ENCODE measurements at regions not wholly inside any gene's neighbourhood (a gene's known extent, or its start where the extent isn't known, plus 50 kb on each side); places are given as distances from the start of the nearest gene placed in this dataset.
"Not testable (repeated sequence)": the region's sequence is repeated elsewhere in the genome, so short reads cannot be mapped to it uniquely, and the experiment has no call there.

DNA sequence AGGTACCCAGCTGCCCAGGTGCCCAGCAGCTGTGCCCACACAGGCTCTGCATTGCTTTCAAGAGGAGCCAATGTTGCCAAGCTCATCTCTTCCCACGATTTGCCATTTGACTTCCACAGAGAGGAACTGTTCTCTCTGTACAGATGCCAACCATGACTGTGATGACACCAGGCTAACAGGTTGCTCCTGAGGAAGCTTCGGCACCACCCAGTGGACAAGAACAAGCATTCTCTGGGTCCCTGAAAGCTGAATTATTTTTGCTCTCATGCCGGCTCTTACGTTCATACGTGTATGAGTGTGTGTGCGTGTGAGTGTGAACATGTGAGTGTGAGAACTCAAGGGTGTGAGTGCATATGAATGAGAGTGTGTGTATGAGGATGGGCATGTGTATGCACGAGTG is 535.2 kb downstream of the LIG4 start:
- no peak overlapping the region for H3K27ac ChIP-seq (ENCODE audit: low read depth, low read length)
- WGBS, 3 donors = 72 to 83% (median 82%) methylated on average over 7 of the region's 7 CpGs

DNA sequence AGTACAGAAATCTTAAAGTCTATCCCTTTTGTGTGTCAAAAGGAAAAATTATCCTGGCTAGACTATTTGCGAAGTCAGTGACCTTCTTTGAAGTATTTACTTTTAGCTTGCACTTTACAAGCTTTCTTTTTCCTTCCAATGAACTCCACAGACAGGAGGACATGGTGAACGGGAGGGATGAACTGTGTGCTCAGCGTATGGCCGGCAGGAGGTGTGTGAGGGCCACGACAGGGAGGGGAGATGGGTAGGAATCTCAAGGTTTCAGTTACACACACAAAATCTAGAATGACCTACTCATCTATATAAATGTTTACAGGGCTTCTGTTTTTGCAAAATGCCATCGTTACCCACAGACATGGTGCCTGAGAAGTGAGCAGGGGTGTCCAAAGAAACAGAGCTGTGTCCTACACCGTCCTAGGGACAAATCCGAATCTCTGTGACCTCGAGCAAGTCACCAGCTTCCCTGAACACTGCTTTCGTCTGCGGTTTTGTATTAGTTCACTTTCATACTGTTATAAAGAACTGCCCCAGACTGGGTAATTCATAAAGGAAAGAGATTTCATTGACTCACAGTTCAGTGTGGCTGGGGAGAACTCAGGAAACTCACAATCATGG is 537.2 kb downstream of the LIG4 start:
- 52 to 73% (median 61%) methylated on average over 11 of the region's 11 CpGs for whole genome bisulfite sequencing, 3 donors

DNA sequence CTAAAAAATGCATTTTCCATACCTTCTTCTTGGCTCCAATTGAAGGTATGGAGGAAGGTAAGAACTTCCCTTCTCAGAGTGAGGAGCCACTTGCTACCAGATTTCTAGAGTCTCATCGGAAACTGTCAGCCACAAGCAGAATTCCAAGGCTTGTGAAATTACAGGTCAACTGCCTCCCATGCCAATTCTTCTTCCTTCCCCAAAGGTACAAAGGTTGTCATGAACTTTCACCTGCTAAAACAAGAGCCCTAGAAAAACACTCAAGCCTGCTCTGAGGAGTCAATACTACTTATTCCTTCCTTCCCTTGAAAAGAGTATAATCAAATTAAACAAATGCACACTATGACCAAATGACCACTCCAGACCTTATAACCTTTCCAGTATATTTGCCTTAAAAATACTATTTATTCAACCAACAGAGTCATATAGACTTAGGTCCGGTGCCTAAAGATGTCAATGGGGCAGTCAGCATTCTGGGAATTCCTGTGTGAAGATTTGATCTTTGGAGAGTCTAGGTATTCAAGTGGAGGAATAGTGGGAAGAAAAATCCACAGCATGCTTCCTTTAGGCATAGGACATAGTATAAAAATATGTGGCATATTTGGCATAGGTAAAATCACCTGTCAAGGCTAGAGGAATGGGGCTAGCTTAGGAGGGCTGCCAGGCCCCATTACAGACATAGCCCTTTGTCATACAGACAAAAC is 539.3 kb downstream of the LIG4 start:
- H3K27ac ChIP-seq (ENCODE audit: low read depth, low read length) = no peak overlapping the region
- WGBS, 3 donors = 81 to 94% (median 94%) methylated on average over 2 of the region's 2 CpGs

More for the DNA sequence above, 537.2 kb downstream of the LIG4 start:
- H3K27ac ChIP-seq (ENCODE audit: low read depth, low read length) = no peak overlapping the region

DNA sequence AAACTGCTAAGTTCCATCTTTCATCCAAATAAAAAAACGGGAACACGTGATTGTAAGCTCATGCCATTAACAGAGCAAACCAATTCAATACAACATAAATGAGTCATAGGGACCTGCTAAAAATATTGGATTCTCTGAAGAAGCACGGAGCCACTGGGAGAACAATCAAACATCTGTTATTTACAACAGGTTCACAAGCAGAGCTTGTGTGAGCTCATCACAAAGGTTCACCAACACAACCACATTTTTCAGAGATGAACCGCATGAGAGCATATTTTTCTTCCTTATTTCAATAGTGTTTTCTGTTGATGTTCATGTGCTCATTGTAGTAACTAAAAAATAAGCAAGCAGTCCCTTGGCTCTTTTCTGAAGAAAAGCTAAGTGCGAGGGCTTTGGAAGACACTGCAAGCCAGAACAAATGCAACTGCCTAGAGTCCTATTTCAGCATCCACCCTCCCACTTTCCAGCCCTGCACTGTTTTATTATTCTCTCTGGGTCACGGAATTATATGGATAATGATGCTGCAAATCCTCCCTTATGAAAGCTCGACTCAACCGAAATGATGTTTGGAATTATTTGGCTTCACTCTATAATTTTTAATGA is 545.8 kb downstream of the LIG4 start:
- no peak overlapping the region for H3K27ac ChIP-seq (ENCODE audit: low read depth, low read length)
- 75 to 83% (median 80%) methylated on average over 8 of the region's 8 CpGs for WGBS, 3 donors

DNA sequence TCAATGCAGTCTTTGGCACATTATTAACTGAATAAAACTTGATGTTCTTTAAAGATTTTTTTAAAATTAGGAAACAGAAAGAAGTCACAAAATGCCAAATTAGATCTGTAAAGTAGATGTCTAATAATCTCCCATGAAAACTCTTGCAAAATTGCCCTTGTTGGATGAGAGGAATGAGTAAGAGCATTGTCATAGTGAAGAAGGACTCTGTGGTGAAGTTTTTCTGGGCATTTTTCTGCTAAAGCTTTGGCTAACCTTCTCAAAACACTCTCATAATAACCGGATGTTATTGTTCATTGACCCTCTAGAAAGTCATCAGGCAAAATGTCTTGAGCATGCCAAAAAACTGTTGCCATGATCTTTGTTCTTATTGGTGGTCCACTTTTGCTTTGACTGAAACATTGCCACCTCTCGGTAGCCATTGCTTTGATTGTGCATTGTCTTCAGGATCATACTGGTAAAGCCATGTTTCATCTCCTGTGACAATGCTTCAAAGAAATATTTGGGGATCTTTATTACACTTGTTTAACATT is 549.3 kb downstream of the LIG4 start:
- 89 to 91% (median 90%) methylated on average over 2 of the region's 2 CpGs for WGBS, 3 donors
- H3K27ac ChIP-seq (ENCODE audit: low read depth, low read length) = no peak overlapping the region

DNA sequence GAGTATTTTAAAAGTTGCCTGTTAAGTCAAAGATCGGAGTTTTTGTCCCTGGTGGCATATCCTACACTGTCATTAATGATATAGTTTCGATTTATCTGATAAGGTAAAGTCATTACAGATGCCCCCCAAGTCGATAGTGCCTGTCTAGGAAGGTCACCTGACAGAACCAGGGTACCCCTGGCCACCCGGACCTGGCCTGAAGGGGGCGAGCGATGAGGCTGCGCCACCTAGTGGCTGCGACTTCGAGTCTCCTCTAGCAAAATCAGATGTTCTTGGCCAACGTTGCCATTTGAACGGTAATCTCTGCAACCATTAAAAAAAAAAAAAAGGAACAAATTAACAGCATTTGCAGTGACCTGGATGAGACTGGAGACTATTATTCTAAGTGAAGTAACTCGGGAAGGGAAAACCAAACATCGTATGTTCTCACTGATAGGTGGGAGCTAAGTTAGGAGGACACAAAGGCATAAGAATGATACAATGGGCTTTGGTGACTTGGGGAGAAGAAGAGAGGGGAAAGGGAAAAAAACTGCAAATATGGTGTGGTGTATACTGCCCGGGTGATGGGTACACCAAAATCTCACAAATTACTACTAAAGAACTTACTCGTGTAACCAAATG is 565.1 kb downstream of the LIG4 start:
- WGBS, 3 donors = 16 to 20% (median 18%) methylated on average over 15 of the region's 15 CpGs
- no peak overlapping the region for H3K27ac ChIP-seq (ENCODE audit: low read depth, low read length)

DNA sequence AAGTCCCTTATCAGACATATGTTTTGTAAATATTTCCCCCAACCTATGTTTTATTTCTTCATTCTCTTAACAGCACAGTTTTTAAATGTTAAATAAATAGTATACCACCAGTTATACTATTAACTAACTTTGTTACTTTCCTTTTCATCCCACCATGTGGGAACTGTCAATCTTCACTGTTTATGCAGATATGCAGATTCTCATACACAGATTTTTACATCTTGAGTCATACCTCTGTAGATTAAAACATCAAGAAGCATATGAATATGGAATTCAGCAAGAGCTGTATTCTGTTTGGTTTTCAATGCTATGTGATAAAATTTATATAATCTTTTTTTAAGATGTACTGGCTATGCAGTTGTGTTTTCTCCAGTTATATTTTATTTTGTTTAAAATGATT is 566.3 kb downstream of the LIG4 start:
- H3K27ac ChIP-seq (ENCODE audit: low read depth, low read length) = no peak overlapping the region

DNA sequence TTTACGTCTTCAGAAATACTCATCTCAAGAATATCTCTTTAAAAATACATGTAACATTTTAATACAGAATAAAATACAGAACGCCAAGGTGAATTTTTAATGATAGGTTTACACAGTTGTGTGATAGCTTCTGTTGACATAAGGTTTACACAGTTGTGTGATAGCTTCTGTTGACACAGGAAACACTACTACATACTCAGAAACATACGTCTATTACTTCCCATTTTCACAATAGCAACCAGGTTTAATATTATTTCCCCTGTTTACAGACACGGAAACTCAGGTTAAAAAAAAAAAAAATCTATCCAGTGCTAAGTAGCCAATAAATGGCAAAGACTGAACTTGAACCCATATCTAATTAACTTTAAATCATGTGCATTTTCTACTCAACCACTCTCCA is 571.2 kb downstream of the LIG4 start:
- WGBS, 3 donors = 44 to 59% (median 53%) methylated on average over 4 of the region's 4 CpGs
- no peak overlapping the region for H3K27ac ChIP-seq (ENCODE audit: low read depth, low read length)

DNA sequence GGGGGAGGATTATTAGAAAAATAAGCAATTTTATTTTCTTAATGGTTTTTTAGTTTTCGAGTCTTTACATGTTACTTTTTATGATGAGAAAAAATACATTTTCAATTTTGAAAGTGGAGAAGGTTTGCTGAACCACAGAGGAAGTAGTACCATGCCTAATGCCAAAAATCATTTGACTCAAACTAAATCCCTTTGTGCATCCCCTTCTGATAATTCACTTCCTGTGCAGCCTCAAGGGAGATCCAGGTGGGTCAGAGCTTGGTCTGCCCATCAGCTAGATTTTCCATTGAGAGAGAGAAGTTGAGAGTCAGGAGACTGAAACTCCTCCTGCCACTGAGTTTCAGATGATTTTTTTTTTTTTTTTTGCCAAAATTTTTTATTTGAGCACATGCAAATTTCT is 571.7 kb downstream of the LIG4 start:
- WGBS, 3 donors = 84 to 94% (median 84%) methylated on average over 1 of the region's 1 CpG
- no peak overlapping the region for H3K27ac ChIP-seq (ENCODE audit: low read depth, low read length)

DNA sequence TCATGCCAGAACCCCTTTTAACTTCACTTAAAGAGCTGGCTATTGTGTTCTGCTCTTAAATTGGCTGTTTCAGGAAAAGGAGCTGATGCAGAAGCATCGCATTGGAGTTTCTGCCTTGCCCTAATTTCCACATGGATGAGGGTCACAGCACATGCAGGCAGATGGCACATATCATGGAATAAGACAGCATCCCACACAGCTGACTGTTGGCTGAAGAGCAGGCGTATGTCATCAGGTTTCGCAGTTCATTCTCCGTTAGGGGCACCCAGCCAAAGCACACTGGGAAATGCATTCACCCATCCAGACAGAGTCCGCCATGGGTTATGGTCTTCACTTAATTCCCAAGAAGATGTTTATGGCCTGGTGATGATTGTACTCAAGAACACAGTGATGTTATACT is 572.5 kb downstream of the LIG4 start:
- WGBS, 3 donors = 74 to 87% (median 79%) methylated on average over 5 of the region's 5 CpGs
- no peak overlapping the region for H3K27ac ChIP-seq (ENCODE audit: low read depth, low read length)

DNA sequence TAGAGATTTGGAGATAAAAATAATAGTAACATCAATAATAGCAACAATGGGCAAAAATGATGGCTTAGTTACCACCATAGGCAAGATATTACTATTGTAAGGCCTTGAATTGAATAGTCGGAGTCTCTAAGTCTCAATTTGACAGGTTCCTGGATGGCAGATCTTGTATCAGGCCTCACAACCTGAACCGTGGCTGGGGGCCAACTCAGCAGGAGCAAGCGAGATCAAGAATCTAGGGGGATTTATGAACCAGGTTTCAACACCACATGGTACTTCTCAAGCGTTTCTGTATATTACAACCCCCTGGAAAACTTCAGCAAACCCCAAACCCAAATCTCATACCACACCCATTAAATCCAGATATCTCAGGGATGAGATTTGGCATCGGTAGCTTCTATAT is 573.8 kb downstream of the LIG4 start:
- WGBS, 3 donors = 75 to 84% (median 82%) methylated on average over 5 of the region's 5 CpGs

DNA sequence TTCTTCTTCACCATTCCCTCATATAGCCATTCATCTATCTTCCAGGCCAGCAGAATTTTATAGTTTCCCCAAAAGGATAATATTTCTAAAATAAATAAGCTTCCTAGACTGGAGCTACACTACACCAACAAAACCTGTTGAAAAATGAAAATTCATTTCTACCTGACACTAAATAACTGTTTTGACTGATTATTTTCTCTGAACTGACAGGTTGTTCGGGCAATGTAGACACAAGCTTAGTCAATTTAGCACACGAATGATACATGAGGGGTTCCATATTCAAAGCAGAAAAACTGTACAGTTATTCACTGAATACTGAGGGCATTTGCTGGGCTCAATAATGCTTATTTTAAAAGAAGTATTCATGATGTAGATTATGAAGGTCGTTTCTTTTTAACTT is 589.7 kb downstream of the LIG4 start:
- 57 to 77% (median 73%) methylated on average over 3 of the region's 3 CpGs for WGBS, 3 donors
- no peak overlapping the region for H3K27ac ChIP-seq (ENCODE audit: low read depth, low read length)

More for the DNA sequence above, 573.8 kb downstream of the LIG4 start:
- no peak overlapping the region for H3K27ac ChIP-seq (ENCODE audit: low read depth, low read length)

DNA sequence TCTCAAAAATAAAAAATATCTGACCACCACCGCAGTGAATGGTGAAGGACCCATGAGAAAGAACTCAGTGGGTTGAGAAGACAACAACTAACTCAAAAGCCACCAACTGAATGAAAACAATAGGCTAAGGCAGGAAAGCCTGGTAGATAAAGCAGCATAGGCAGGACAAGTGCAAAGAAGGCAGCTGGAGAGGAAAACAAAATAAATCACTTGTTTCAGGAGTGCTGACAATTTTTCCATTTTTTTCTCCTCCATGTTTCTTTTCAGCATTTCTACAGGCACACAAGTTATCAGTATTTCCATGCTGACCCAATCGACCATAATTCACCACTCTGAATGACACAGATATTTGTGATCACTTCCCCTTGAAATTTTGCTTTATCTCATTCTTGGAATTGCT is 597.8 kb downstream of the LIG4 start:
- no peak overlapping the region for H3K27ac ChIP-seq (ENCODE audit: low read depth, low read length)
- WGBS, 3 donors = 44 to 58% (median 50%) methylated on average over 2 of the region's 2 CpGs

DNA sequence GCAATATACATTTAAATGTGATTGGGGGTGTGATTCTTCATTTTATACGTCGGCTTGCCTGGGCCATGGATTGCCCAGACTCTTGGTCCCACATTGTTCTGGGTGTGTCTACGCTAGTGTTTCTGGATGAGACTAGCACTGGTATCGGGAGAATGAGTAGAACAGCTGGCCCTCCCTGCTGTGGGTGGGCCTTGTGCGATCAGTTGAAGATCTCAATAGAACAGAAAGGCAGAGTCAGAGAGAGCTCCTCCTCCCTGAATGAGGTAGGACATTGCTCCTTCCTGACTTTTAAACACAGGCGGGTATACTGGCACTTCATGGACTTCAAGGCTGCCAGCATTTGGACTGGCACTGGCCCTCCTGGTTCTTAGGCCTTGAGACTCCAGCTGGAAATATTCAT is 603.0 kb downstream of the LIG4 start:
- H3K27ac ChIP-seq (ENCODE audit: low read depth, low read length) = no peak overlapping the region
- 91 to 97% (median 93%) methylated on average over 6 of the region's 6 CpGs for WGBS, 3 donors

DNA sequence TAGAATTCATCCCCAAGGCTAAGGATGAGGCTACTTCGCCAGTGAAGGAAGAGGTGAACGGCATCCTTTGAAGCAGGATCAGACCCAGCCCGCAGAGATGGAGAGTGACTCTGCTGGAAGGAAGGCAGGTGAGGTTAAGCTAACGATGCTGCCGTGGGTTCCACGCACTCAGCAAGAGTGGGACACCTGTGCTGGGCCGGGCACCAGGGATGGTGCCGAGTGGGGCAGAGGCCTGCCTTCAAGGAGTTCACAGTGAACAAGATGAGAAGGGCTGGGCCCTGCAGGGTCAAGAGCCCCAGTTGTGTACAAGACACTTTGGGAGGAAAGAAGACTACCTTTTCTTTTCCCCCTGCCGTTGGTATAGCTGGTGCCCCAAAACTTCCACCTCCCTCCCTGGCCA is 606.6 kb downstream of the LIG4 start:
- WGBS, 3 donors = 88 to 93% (median 91%) methylated on average over 9 of the region's 9 CpGs
- no peak overlapping the region for H3K27ac ChIP-seq (ENCODE audit: low read depth, low read length)

DNA sequence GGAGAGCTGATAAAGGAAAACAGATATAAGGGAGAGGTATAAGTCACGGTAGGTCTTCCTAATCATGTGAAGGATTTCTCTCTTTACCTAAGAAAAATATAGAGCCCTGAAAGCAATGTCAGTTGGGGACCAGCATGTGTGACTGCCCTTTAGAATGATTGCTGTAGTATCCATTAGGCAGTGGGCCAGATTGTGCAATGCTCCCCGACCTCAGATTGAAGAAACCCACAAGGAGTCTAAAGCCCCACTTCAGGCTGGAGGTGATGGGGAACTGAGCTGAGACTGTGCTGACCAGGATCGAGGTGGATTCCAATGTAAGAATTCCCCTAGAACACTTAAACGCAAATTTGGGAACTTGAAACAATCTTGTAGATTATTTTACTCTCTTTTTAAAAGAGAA is 614.4 kb downstream of the LIG4 start:
- WGBS, 3 donors = 77 to 80% (median 78%) methylated on average over 4 of the region's 4 CpGs
- no peak overlapping the region for H3K27ac ChIP-seq (ENCODE audit: low read depth, low read length)

DNA sequence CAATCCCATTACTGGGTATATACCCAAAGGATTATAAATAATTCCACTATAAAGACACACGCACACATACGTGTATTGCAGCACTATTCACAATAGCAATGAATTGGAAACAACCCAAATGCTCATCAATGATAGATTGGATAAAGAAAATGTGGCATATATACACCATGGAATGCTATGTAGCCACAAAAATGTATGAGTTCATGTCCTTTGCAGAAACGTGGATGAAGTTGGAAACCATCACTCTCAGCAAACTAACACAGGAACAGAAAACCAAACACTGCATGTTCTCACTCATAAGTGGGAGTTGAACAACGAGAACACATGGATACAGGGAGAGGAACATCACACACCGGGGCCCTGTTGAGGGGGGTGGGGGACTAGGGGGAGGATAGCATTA is 619.0 kb downstream of the LIG4 start:
- H3K27ac ChIP-seq (ENCODE audit: low read depth, low read length) = not testable (repeated sequence)
- 70 to 71% (median 70%) methylated on average over 5 of the region's 5 CpGs for WGBS, 3 donors

DNA sequence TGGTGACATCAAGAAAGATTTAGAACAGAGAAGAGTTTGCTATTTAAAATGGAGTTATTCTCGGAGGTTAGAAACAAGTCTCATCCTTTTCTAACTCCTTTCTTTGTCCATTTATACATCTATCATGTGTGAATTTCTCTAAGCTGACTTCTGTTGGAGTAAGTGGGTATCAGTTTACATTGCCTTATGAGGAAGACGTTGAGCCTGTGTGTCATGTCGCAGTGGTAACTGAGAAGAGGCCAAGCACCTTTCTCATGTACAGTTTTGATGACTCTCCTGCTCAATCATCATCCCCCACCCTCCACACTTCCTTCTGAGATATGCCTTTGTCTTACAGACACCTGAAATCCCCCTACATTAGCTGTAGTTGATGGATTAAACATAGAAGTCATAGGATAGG is 624.8 kb downstream of the LIG4 start:
- H3K27ac ChIP-seq (ENCODE audit: low read depth, low read length) = no peak overlapping the region
- 66 to 77% (median 67%) methylated on average over 3 of the region's 3 CpGs for WGBS, 3 donors

DNA sequence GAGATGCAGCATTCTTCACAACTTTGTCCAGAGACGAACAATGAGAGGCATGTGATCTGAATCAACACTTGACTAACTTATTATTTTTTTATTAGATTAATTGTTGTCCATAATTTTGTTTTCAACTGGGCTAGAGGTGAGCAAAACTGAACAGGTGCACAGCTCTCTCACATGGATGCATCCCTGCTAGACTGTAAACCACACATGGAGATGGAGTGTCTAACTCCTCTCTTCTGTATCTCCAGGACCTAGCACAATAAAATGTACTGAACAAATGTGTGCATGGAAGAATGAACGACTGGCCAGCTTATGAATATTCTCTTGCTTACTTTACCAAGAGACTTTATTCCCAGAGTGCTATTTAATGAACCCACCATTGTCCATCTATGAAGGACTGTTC is 627.7 kb downstream of the LIG4 start:
- 52 to 79% (median 77%) methylated on average over 2 of the region's 2 CpGs for WGBS, 3 donors
- H3K27ac ChIP-seq (ENCODE audit: low read depth, low read length) = no peak overlapping the region

Data from adipose tissue (tissue), 3 donors.